ENCODE measurements at regions not wholly inside any gene's neighbourhood (a gene's known extent, or its start where the extent isn't known, plus 50 kb on each side); places are given as distances from the start of the nearest gene placed in this dataset.
"Not testable (repeated sequence)": the region's sequence is repeated elsewhere in the genome, so short reads cannot be mapped to it uniquely, and the experiment has no call there.

DNA sequence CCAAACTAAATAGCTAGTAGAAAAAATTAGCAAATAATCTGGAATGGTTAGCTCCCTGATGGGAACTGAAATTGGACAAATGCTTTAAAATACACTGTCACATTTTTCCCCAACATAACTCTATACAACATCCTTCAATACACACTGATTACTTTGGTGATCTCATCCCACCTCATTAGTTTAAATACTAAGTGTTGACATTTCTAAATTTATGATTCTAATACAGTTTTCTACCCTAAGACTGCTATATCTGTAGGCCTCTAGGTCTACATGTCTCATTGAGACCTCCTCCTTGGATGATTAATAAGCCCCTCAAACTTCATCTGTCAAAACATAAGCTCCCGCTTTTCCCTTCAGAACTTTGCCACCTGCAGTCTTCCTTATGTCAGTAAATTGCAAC lies 80.7 kb upstream of the SLITRK5 start:
- TF ChIP-seq SOX15 (CRISPR knock-in tag; IDR thresholded peaks at IDR 0.05) (no peak), ZNF232 (CRISPR knock-in tag; IDR thresholded peaks at IDR 0.05) (no peak), OVOL2 (CRISPR knock-in tag; IDR thresholded peaks at IDR 0.05; ENCODE audit: borderline replicate concordance) (no peak), CBFB (CRISPR knock-in tag; IDR thresholded peaks at IDR 0.05; ENCODE audit: low read depth) (no peak), NR1H2 (CRISPR knock-in tag; IDR thresholded peaks at IDR 0.05) (no peak), ZNF138 (CRISPR knock-in tag; conservative IDR thresholded peaks at IDR 0.05) (no peak), CREM (CRISPR knock-in tag; IDR thresholded peaks at IDR 0.05) (no peak), ELF4 (CRISPR knock-in tag; IDR thresholded peaks at IDR 0.05; ENCODE audit: low read depth) (no peak)
- TF ChIP-seq, protein P1, sequence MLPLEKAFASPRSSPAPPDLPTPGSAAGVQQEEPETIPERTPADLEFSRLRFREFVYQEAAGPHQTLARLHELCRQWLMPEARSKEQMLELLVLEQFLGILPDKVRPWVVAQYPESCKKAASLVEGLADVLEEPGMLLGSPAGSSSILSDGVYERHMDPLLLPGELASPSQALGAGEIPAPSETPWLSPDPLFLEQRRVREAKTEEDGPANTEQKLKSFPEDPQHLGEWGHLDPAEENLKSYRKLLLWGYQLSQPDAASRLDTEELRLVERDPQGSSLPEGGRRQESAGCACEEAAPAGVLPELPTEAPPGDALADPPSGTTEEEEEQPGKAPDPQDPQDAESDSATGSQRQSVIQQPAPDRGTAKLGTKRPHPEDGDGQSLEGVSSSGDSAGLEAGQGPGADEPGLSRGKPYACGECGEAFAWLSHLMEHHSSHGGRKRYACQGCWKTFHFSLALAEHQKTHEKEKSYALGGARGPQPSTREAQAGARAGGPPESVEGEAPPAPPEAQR (CRISPR knock-in tag; IDR thresholded peaks at IDR 0.05) = no peak
- TF ChIP-seq, protein P2, sequence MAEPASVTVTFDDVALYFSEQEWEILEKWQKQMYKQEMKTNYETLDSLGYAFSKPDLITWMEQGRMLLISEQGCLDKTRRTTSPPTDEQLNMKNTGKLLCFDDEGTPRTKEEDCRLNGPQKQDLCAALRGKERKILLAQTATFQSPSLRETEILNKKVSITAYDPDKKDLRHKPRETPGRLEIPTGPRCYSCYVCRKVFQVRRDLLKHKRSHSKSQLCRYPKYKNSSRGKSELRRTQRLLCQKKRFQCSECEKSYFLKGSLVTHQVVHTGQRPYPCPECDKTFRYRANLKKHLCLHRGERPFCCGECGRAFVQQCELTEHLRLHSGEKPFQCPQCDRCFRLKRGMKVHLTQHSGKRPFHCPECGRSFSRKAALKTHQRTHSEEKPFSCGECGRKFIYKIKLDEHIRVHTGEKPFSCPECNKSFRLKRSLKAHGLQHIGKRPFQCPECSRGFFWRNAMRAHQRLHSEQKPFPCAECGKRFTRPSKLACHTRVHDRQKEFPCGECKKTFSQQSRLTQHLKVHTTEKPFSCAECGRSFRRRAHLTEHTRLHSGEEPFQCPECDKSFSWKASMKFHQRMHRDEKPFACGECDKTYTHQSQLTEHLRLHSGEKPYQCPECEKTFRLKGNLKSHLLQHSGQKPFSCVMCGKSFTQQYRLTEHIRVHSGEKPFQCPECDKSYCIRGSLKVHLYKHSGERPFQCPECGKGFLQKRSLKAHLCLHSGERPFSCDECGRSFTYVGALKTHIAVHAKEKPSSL (CRISPR knock-in tag; conservative IDR thresholded peaks at IDR 0.05) = no peak
- Mint-ChIP-seq H3K27ac (no peak overlapping the region), H3K9me3 (peaks cover 3% of the 10 kb centered on the region; the same call in 1 of the 2 replicates), H3K4me3 (no peak overlapping the region), H3K36me3 (no peaks in the 10 kb centered on the region), H3K4me1 (no peaks in the 10 kb centered on the region), H3K27me3 (ENCODE audit: low read depth) (no peaks in the 10 kb centered on the region)
- CTCF ChIA-PET = no interaction called here
- DNase-seq (ENCODE audit: low spot score) (no peak), ATAC-seq (no peak)
- POLR2A ChIA-PET = no interaction called here

DNA sequence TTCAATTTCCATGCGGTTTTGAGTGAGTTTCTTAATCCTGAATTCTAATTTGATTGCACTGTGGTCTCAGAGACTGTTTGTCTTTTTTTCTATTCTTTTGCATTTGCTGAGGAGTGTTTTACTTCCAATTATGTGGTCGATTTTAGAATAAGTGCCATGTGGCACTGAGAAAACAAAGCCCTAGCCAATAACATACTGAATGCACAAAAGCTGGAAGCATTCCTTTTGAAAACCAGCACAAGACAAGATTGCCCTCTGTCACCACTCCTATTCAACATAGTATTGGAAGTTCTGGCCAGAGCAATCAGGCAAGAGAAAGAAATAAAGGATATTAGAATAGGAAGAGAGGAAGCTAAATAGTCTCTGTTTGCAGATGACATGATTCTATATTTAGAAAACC lies 66.7 kb upstream of the SLITRK5 start:
- CTCF ChIA-PET; DNase-seq (ENCODE audit: low spot score); H3K4me1 Mint-ChIP-seq; ATAC-seq; H3K4me3 Mint-ChIP-seq; POLR2A ChIA-PET; H3K27ac Mint-ChIP-seq; H3K27me3 Mint-ChIP-seq (ENCODE audit: low read depth); H3K36me3 Mint-ChIP-seq: not testable (repeated sequence)
- H3K9me3 Mint-ChIP-seq = peaks cover 13% of the 10 kb centered on the region

DNA sequence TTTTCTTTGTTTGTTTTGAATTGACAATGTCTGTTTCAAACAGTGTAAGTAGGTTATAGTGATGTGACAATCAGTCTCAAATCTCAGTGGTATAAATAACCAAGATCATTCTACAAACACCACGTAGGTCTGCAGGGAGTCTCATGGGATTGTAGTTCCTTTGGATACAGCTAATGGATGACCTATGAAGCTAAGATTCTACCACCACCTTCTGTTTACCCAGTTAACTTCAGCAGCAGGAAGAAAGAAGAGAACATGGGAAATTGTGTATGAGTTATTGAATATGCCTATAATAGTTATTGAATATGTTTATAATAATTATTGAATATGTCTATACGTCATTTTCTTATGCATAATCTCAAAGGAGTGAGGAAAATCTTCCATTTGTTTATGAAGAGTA lies 63.9 kb upstream of the SLITRK5 start:
- DNase-seq (ENCODE audit: low spot score) = no peak
- Mint-ChIP-seq H3K36me3 (no peaks in the 10 kb centered on the region), H3K4me1 (no peaks in the 10 kb centered on the region), H3K9me3 (peaks cover 13% of the 10 kb centered on the region), H3K27me3 (ENCODE audit: low read depth) (no peaks in the 10 kb centered on the region), H3K4me3 (no peak overlapping the region), H3K27ac (no peak overlapping the region)
- no peak for ATAC-seq
- POLR2A ChIA-PET = no interaction called here
- CTCF ChIA-PET = interaction anchor here (1.0 kb wide), 1 partner anchor 10 kb away, joined by 3 read pairs; no protein-coding TSS in a partner anchor
- TF ChIP-seq, protein P3, sequence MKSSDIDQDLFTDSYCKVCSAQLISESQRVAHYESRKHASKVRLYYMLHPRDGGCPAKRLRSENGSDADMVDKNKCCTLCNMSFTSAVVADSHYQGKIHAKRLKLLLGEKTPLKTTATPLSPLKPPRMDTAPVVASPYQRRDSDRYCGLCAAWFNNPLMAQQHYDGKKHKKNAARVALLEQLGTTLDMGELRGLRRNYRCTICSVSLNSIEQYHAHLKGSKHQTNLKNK (CRISPR knock-in tag; IDR thresholded peaks at IDR 0.05) = no peak
- TF ChIP-seq, protein P4, sequence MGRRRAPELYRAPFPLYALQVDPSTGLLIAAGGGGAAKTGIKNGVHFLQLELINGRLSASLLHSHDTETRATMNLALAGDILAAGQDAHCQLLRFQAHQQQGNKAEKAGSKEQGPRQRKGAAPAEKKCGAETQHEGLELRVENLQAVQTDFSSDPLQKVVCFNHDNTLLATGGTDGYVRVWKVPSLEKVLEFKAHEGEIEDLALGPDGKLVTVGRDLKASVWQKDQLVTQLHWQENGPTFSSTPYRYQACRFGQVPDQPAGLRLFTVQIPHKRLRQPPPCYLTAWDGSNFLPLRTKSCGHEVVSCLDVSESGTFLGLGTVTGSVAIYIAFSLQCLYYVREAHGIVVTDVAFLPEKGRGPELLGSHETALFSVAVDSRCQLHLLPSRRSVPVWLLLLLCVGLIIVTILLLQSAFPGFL (CRISPR knock-in tag; IDR thresholded peaks at IDR 0.05; ENCODE audit: borderline replicate concordance) = no peak
- TF ChIP-seq FOXJ3 (CRISPR knock-in tag; IDR thresholded peaks at IDR 0.05; ENCODE audit: borderline replicate concordance) (no peak), SMAD3 (CRISPR knock-in tag; IDR thresholded peaks at IDR 0.05; ENCODE audit: borderline replicate concordance) (no peak), PRRX2 (CRISPR knock-in tag; IDR thresholded peaks at IDR 0.05) (no peak), ZBTB21 (CRISPR knock-in tag; IDR thresholded peaks at IDR 0.05; ENCODE audit: borderline replicate concordance) (no peak)
- TF ChIP-seq, protein P1 (CRISPR knock-in tag; IDR thresholded peaks at IDR 0.05) = no peak
- TF ChIP-seq, protein P2 (CRISPR knock-in tag; conservative IDR thresholded peaks at IDR 0.05) = no peak
- TF ChIP-seq, protein P5, sequence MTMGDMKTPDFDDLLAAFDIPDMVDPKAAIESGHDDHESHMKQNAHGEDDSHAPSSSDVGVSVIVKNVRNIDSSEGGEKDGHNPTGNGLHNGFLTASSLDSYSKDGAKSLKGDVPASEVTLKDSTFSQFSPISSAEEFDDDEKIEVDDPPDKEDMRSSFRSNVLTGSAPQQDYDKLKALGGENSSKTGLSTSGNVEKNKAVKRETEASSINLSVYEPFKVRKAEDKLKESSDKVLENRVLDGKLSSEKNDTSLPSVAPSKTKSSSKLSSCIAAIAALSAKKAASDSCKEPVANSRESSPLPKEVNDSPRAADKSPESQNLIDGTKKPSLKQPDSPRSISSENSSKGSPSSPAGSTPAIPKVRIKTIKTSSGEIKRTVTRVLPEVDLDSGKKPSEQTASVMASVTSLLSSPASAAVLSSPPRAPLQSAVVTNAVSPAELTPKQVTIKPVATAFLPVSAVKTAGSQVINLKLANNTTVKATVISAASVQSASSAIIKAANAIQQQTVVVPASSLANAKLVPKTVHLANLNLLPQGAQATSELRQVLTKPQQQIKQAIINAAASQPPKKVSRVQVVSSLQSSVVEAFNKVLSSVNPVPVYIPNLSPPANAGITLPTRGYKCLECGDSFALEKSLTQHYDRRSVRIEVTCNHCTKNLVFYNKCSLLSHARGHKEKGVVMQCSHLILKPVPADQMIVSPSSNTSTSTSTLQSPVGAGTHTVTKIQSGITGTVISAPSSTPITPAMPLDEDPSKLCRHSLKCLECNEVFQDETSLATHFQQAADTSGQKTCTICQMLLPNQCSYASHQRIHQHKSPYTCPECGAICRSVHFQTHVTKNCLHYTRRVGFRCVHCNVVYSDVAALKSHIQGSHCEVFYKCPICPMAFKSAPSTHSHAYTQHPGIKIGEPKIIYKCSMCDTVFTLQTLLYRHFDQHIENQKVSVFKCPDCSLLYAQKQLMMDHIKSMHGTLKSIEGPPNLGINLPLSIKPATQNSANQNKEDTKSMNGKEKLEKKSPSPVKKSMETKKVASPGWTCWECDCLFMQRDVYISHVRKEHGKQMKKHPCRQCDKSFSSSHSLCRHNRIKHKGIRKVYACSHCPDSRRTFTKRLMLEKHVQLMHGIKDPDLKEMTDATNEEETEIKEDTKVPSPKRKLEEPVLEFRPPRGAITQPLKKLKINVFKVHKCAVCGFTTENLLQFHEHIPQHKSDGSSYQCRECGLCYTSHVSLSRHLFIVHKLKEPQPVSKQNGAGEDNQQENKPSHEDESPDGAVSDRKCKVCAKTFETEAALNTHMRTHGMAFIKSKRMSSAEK (CRISPR knock-in tag; IDR thresholded peaks at IDR 0.05; ENCODE audit: borderline replicate concordance) = no peak

Measured in WTC11 (cell line).